Right ventricle myocardium inferior (tissue), 1 donor: ENCODE measurements at regions not wholly inside any gene's neighbourhood (a gene's known extent, or its start where the extent isn't known, plus 50 kb on each side); places are given as distances from the start of the nearest gene placed in this dataset.

ENCODE experiments used
- ATAC-seq: fragments of 200-7000 bp; cut with Tn5 transposase; one replicate; pipeline ENCODE4 v1.9.1; 2020; ENCODE audit warnings: mild to moderate bottlenecking, moderate library complexity
- DNase-seq: peaks from one replicate; pipeline ENCODE4 v3.0.0; 2021; ENCODE audit errors: missing footprints
- intact Hi-C: fragments of 100-400 bp; cut with DNase I; formaldehyde crosslinking; loops from one replicate; pipeline ENCODE4 v1.11.0; 2022
- donor health status: DM: no; HTN: yes; CAD: no; lungs with severe emphysema.

DNA sequence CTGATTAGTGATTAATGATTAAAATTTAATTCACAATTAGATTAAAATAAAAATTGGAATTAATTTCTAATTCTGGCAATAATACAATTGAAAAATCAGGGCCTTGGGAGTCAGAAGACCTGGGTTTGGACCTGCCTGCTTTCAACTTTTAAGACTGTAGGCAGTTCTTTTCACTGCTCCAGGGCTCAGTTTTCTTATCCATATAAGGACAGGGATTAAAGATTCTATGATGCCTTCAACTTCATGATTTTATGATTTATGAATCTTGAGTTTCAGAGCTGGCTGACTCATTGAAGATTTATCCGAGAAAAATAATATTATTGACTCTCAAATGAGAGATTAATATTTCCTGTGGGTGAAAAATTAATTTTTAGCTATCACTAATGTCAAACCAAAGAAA lies 208.6 kb upstream of the ANKH start:
- intact Hi-C loops = no loop called here
- ATAC-seq (no peak), DNase-seq (no peak)

DNA sequence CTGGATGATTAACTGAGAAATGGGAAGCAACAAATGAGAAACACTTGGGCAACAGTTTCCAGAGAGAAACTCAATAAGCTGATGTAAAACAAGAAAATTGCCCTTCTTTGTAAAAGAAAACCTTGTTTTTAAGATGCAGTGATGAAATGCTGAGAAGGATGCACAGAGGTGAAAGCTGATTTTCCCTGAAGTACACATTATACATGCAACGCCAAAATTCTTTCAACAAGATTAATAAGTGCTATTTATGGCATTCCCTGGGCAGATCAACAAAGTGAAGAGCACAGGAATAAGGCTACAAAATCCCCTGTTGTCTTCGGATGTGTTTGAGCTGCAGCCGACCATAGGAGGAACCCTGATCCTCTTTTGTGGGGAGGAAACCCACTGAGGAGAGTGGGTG lies 208.0 kb upstream of the ANKH start:
- no peak for DNase-seq
- no peak for ATAC-seq
- intact Hi-C loops = no loop called here

DNA sequence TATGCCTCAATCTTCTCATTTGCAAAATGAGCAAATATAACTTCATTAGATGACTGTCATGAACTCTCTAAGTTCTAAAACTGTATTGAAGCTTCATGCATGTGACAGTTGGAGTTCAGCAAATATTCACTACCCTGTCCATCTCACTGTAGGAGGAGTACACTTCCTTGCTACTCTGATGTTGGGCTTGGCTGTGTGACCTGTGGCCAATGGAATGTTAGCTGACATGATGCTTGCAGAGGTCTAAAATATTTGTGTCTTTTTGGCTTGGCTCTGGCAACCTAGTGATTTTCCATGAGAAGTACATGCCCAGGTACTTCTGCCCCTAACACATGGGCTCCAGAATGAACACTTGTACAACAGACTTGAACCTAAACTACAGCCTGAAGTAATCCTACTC lies 203.1 kb upstream of the ANKH start:
- ATAC-seq (no peak), DNase-seq (no peak)
- intact Hi-C loops = no loop called here

DNA sequence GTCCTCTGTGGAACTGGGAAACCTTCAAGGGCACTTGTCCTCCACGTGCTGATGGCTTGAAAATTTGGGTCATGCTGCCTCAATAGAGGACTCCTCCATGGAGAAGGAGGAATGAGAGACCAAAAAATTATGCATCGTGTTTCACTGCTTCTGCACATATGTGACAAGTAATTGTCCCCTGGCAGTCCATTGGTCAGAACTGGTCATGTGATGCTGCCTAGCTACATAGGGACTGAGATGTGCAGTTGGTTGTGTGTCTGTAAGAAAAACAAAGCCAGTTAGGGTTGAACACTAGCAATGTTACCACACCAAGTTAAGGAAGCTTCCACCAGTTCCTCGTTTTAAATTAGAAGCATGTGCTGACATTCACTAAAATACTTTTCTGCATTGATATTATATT lies 201.9 kb upstream of the ANKH start:
- DNase-seq (no peak), ATAC-seq (no peak)
- intact Hi-C loops = no loop called here

DNA sequence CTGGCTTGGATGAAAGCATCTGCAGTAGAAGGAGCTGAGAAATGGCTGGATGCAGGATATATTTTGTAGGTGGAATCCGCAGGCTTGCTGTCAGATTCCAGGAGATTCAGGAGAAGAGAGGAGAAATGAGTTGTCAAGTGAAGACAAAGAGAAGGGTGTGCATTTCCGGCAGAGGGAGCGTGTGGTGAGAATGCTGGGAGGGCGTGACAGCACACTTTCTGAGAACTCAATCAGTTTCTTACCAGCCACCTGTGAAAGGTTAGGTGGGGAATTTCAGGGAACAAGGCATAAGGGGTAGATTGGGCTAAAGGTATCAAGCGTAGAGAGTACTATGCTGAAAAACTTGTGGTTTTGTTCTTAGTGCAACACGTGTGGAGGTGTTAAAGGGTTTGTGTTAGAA lies 199.3 kb upstream of the ANKH start:
- intact Hi-C loops = no loop called here
- DNase-seq (no peak), ATAC-seq (no peak)

DNA sequence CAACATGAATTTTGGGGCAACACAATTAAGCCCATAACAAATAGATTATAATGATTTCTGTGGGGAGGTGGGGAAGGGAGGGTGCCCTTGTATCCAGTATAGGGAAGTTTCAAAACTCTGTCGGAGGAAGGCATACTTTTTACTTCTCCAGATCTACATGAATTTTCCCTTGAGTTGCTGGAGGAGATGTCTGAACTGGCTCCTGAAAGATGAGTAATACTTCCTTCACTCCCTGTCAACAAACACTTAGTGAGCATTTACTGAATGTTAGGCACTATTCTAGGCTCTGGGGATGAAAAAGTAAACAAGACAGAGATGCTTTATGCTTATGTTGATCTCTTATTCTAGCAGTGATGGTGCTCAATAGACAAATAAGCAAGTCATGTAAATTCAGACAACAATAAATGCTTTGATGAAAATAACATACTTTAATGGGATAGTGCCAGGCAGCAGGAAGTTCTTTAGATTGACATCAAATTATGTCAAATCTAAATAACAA lies 197.9 kb upstream of the ANKH start:
- no peak for DNase-seq
- no peak for ATAC-seq
- intact Hi-C loops = no loop called here

DNA sequence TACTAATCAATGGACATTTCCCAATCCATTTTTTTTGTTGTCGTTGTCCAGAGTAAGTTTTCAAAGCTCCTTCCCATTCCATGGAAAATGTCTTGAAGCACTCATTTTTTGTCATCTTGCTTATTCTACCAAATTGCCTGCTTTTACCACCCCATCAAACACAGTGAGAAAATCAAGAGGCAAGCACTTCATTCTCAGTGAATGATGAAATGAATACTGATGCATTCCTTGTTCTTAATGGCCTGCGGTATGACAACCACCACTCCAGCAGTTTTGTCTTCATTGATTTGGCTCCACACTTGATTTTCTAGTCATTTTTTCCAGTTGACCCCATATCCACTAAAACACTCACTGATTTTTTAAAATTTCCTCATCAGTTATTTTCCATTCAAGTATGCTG lies 193.5 kb upstream of the ANKH start:
- intact Hi-C loops = no loop called here
- no peak for DNase-seq
- ATAC-seq = no peak

DNA sequence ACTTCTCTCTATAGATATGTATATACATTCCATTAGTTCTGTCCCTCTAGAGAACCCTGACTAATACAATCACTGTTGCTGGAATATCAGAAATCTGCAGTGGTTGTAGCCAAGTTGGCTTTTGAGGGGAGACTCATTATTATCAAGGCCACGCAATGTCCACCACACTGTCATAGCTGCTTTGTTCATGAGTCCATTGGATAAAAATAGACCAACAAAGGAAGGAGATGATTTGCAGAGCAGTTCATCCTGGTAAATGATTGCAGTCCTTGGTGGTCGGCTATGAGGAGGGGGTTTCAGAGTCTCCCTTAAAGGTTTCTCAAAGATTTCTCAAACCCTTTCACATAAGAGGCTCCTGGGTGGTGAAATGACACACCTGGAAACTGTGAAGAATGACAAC lies 192.8 kb upstream of the ANKH start:
- DNase-seq (no peak), ATAC-seq (no peak)
- intact Hi-C loops = no loop called here

DNA sequence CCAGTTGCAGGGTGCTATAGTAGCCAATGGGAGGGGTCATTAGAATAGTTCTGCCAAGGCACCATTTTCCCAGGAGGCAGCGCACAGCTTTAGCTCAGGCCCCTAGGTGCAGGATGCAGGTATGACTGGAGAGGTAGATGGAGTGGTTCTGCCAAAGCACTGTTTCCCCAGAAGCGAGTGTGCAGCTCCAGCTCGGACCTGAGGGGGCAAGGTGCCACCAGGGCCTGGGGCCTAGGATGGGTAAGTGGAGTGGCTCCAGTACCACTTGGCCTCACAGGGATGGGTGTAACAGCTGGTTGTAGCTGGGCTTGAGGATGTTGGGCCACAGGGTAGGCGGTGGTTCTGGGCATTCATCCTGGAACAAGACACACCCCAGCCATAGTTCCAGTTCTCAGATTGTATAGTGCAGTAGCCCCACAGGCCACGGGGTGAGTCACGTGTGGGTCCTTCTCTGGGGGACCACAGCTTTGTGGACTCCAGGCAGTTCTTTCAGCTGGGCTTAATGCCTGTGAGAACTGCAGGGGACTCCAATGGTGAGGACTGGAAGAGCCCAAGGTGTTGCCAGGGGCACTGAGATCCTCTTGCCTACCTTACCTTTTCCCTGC lies 185.5 kb upstream of the ANKH start:
- DNase-seq (no peak), ATAC-seq (no peak)
- intact Hi-C loops = no loop called here

DNA sequence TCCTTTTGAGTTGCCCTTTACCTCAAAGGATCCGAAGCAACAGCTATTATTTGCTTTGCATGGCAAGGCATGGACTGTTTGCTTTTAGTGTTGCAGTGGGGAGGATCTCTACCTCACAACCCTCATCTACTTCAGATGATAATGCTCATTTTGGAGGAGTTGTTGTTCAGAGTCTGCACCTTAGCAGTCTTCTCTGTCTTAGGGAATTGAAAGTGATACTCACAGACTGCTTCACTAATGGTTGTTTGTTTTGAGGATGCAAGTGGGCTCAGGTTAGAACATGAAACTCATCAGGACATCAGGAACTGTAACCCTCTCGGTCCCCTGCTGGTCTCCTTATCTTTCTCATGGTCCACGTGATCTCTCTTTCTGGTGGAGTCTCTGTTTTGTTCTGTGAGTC lies 172.9 kb upstream of the ANKH start:
- DNase-seq = no peak
- intact Hi-C loops = no loop called here
- ATAC-seq = no peak

DNA sequence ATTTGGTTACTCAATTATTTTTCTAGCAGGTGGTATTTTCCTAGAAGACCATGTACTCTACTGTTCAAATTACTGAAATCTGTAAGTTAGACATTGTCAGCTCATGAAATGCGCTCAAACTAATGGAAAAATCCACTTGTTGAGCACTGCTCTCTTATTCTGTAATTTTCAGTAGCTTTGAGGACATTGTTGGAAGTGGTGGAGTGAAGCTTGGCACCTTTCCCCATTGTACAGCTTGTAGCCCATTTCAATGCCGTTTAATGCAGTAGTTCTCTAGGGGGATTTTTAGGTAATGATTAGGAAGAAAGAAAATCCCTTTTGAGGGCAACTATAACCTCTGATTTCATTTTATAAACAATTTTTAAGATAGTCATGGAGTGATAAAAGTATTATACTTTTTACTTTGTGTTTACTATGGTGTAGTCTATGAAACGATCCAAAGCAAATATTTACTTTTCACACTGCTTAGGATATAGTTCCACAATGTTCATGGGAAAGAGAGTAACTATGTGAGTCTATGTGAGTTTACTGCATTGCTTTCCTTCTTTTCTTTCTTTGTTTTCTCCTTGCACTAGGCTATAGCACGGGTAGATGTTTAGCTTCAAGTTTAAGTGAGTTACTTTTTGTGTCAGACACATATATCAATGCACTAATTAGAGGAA lies 165.8 kb upstream of the ANKH start:
- no peak for DNase-seq
- intact Hi-C loops = no loop called here
- no peak for ATAC-seq

DNA sequence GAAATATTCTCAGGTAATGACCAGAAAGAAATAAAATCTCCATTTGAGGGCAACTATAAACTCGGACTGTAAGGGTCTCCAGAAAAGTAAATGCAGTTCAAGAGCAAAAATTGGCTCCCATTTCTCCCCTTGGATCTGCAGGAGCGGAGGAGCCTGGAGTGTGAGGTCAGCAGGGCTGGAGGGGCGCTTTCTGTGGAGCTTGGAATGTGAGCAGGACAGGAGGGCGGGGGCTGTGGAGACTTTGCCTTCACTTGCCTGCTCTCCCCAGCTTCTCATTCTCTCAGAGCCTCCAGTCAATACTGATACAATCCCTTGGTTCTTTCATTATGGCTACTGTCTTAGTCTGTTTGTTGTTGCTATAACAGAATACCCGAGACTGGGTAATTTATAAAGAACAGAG lies 162.8 kb upstream of the ANKH start:
- intact Hi-C loops = no loop called here

DNA sequence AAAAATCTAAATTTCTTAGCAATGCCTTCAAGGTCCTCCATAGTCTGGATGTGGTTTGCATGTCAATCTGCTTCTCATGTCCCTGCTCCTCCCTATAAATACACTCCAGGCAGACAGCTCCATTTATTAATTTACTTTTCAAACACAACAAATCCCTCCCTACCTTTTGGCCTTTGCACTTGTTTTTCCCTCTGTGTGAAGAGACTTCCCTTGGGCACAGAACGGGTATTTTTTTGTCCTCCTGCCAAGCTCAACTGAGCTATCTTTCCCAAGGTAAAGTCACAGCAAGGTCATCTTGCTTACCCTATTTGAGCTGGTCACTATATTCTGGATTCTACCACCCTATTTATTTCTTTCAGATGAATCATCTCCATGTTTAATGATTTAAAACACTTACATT lies 159.6 kb upstream of the ANKH start:
- ATAC-seq (peak; percentile 76), DNase-seq (no peak)
- intact Hi-C loops = no loop called here

More for the DNA sequence above, 162.8 kb upstream of the ANKH start:
- no peak for ATAC-seq
- DNase-seq = no peak

DNA sequence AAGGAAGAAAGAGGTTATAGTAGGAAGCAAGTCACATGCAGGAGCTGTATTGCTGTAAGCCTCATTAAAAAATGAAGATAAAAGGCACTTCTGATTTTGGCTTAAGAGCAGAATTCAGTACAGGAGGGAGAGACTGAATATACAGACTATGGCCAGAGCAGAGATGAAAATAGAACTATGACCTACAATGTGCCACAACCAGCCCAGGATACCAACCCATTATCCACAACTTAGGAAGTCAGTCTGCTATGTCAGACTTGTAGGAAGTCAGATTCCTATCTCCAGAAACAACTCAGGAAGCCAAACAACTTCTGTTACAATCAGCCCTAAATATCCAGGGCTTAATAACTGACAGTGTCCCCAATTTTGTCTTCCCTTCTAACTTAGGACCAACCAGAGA lies 156.2 kb upstream of the ANKH start:
- ATAC-seq = no peak
- intact Hi-C loops = no loop called here
- no peak for DNase-seq

DNA sequence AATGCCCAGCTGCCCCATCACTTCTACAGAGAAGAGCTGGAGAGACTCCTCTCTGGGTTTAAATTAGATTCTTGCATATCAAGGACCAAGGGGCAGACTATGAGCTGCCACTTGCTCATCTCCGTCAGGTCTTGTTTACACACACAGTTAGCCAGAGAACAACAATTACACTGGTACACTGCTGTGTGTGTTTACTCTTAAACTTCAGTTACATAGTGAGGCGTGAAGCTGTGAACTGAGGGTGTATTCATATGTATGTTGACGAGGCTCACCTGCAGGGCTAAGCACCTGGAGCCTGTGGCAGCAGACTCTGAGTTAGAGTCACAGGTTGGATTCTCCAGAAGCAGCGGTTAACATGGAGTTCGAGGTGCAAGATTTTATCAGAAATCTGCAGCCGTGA lies 155.4 kb upstream of the ANKH start:
- DNase-seq (no peak), ATAC-seq (no peak)
- intact Hi-C loops = no loop called here

DNA sequence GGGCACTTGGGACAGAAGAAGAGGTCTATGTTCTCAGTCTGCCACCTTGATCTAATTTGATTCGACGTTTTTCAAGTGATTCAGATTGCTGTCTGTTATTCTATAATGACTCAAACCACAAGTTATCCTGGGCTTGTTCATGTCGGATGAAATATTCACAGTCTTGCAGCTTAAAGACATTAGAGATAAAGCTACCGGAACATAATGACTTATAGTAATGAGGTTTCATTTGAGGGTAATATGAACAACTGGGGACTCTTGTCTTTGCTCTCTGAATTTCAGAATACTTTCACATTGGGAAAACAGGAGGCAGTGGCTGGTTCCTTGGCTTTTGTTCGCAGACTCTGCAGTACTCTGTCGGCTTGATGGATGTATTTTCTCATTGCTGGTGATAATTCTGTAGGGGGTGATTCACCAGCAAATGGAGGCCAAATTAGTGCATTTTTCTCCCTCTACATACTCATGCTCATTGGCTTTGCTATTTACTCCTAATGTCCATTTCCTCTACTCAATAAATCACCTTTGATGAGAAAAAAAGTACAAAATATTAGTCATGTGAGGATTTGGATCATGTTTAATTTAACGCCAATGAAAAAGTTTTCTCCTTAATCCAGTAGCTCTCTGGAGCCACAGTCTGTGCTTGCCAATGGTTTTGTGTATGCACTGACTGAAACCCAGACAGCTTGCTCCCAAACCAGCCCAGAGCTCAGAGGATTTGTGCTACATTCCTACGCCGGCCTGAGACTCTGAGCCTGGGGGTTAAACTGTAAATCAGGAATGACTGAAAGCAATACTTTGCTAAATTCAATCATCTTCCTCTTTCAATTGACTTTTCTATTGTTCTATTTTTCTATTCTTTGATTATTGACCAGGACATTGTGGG lies 154.7 kb upstream of the ANKH start:
- intact Hi-C loops = no loop called here
- DNase-seq (no peak), ATAC-seq (no peak)

DNA sequence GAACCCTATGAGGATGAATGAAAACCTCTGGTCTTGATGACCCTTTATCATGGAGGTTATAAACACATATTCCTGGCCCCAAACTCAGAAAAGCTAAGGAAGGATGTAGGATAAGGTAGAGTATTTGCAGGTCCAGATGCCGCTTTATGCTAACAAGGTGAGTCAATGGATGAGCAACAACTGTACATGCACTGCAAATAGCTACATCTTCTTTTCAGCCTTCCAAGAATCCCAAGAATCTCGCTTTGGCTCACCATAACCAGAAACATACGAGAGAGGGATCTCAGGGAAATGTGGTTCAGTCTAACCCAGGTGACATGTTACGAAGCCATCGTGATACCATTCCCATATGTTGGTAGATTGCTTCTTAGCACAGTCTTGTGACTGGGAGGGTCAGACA lies 152.3 kb upstream of the ANKH start:
- ATAC-seq (no peak), DNase-seq (no peak)
- intact Hi-C loops = no loop called here

DNA sequence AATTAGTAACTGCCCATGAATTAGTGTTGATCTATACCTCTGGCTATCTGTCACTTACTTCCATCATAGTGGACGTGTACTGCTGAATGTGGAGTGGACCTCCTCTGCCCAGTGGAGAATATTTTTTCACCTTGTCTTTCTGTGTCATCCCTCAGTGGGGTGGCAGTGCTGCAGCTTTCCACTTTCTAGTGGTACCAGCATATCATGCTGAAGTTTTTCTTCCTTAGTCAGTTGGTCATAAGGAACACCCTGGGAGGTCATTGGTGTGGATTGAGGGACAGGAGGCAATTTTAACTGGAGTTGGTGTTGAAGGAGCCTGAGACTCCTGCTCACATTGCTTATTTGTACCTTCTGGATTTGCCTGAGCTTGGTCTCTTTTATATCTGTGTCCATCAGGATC lies 151.7 kb upstream of the ANKH start:
- intact Hi-C loops = no loop called here

DNA sequence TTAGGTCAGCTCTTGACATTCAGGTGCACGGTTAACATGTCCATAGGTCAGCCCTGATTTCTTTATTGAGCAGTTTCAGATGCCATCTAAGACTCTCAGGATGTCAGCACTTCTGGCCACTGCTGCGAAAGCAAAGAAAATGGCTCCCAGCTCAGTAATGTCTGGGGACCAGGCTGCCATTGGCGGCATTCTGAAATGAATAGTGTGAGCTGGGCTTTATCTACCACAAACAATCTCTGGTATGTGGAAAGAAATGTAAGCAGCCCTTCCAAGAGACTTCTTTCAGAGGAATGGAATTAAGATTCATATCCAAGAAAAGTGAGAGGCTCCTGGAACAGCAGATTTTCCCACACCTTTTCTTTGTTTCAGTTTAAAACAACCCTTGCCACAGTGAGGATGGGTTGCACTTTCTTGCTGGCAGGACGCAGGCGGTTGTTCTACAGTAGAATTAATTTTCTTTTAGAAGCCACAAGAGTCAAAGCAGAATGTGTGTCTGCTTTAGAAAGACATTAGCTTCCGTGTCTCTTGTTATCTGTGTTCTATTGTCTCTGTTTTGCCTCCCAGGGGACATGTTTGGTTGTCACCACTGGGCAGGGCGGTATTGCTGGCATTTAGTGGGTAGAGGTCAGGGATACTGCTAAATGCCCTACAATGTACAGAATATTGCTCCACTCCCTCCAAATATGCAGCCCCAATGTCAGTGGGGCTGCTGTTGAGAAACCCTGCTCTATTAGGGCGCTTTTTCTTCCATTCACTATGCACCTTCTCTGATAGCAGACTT lies 149.9 kb upstream of the ANKH start:
- no peak for DNase-seq
- intact Hi-C loops = no loop called here
- ATAC-seq = peak; percentile 68

More for the DNA sequence above, 151.7 kb upstream of the ANKH start:
- DNase-seq = no peak
- no peak for ATAC-seq
